ENCODE measurements at regions not wholly inside any gene's neighbourhood (a gene's known extent, or its start where the extent isn't known, plus 50 kb on each side); places are given as distances from the start of the nearest gene placed in this dataset.

DNA sequence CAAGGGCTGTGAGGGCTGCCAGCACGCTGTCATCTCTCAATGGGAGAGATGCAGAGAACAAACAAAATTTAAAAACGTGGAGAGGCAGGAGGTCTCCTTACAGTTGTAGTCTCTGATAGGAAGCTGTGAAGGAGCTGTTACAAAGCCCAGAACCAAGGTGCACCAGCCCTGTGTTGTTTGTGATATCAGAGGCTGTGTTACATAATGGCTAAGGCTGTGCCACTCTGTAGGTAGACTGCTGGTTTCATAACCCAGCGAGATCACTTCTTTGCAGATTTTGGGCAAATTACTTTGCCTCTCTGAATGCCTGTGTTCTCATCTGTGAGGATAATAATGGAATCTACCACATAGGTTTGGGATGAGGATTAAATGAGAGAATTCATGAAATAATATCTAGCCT, 1480.7 kb upstream of the WWC1 start:
- Histone ChIP-seq H2AFZ (ENCODE audit: low read length) (no peak overlapping the region), H3K9me3 (ENCODE audit: low read length) (no peaks in the 10 kb centered on the region), H3K4me2 (ENCODE audit: low read length) (no peak overlapping the region), H3K79me2 (ENCODE audit: insufficient read depth, low read depth, low read length) (no peaks in the 10 kb centered on the region), H3K4me1 (ENCODE audit: insufficient read depth, low read length, poor library complexity, severe bottlenecking) (no peaks in the 10 kb centered on the region), H3K36me3 (ENCODE audit: insufficient read depth, low read length) (no peaks in the 10 kb centered on the region), H3K4me3 (ENCODE audit: low read depth, low read length, poor library complexity, severe bottlenecking) (no peak overlapping the region), H4K20me1 (ENCODE audit: insufficient read depth, low read length) (no peaks in the 10 kb centered on the region), H3K27ac (ENCODE audit: low read depth, low read length, poor library complexity, severe bottlenecking) (no peak overlapping the region), H3K9me2 (ENCODE audit: insufficient read depth, low read length) (no peaks in the 10 kb centered on the region)
- ChIA-PET CTCF (ENCODE audit: unreplicated experiment) (no interaction called here), POLR2A (no interaction called here)
- BruUV-seq (replicated peaks) = no TSS peak
- intact Hi-C loops (cut with micrococcal nuclease; ENCODE audit: unreplicated experiment) = no loop called here
- TF ChIP-seq, protein P1, sequence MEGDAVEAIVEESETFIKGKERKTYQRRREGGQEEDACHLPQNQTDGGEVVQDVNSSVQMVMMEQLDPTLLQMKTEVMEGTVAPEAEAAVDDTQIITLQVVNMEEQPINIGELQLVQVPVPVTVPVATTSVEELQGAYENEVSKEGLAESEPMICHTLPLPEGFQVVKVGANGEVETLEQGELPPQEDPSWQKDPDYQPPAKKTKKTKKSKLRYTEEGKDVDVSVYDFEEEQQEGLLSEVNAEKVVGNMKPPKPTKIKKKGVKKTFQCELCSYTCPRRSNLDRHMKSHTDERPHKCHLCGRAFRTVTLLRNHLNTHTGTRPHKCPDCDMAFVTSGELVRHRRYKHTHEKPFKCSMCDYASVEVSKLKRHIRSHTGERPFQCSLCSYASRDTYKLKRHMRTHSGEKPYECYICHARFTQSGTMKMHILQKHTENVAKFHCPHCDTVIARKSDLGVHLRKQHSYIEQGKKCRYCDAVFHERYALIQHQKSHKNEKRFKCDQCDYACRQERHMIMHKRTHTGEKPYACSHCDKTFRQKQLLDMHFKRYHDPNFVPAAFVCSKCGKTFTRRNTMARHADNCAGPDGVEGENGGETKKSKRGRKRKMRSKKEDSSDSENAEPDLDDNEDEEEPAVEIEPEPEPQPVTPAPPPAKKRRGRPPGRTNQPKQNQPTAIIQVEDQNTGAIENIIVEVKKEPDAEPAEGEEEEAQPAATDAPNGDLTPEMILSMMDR (conservative IDR thresholded peaks at IDR 0.05; ENCODE audit: low read length) = no peak
- no peak for TF ChIP-seq EZH2phosphoT487 (IDR thresholded peaks at IDR 0.05; ENCODE audit: borderline replicate concordance, low read depth, low read length)
- DNase-seq (ENCODE audit: low spot score) = no peak

DNA sequence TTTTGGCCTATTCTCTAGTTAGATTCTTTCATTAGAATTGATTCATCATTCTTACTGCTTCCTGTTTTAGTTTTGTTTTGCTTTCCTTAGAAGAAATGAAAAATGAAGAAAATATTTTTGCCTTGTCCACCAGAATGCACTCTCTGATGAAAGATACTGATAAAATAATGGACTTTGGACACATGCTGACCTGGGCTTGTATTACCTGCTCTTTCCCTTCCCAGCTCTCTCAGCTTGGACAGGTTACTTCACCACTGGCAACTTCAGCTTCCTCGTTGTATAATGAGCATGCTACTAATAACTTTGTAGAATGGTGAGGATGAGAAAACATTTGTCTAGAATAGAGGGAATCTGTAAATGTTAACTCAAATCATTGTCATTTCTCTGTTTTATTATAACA, 1468.1 kb upstream of the WWC1 start:
- Histone ChIP-seq H3K79me2 (ENCODE audit: insufficient read depth, low read depth, low read length) (no peaks in the 10 kb centered on the region), H4K20me1 (ENCODE audit: insufficient read depth, low read length) (no peaks in the 10 kb centered on the region), H3K36me3 (ENCODE audit: insufficient read depth, low read length) (no peaks in the 10 kb centered on the region), H3K4me2 (ENCODE audit: low read length) (no peak overlapping the region), H3K27ac (ENCODE audit: low read depth, low read length, poor library complexity, severe bottlenecking) (no peak overlapping the region), H2AFZ (ENCODE audit: low read length) (no peak overlapping the region), H3K9me3 (ENCODE audit: low read length) (no peaks in the 10 kb centered on the region), H3K4me3 (ENCODE audit: low read depth, low read length, poor library complexity, severe bottlenecking) (no peak overlapping the region), H3K9me2 (ENCODE audit: insufficient read depth, low read length) (no peaks in the 10 kb centered on the region), H3K4me1 (ENCODE audit: insufficient read depth, low read length, poor library complexity, severe bottlenecking) (no peaks in the 10 kb centered on the region)
- ChIA-PET CTCF (ENCODE audit: unreplicated experiment) (no interaction called here), POLR2A (no interaction called here)
- no TSS peak for BruUV-seq (replicated peaks)
- no peak for TF ChIP-seq EZH2phosphoT487 (IDR thresholded peaks at IDR 0.05; ENCODE audit: borderline replicate concordance, low read depth, low read length)
- TF ChIP-seq, protein P1 (conservative IDR thresholded peaks at IDR 0.05; ENCODE audit: low read length) = no peak
- intact Hi-C loops (cut with micrococcal nuclease; ENCODE audit: unreplicated experiment) = no loop called here
- DNase-seq (ENCODE audit: low spot score) = no peak

DNA sequence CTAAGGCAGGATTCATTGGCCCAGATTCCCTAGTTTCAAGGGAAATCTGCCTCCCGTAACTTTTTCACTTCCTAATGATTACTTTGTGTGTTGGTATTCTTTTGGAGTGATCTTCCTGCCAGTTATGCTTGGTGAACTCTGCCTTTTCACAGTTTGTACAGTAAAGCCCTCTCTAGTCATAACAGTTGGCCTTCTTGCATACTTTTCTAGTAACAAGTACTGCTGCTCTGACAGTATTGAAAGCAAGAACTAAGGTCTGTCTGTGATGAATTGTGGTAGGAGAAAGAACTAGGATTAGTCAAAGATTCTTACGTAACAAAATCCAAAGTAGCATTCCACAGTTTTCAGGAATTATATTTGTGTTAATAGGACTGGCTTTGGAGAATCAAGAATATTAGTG, 1457.2 kb upstream of the WWC1 start:
- ChIA-PET CTCF (ENCODE audit: unreplicated experiment) (no interaction called here), POLR2A (no interaction called here)
- Histone ChIP-seq H2AFZ (ENCODE audit: low read length) (no peak overlapping the region), H4K20me1 (ENCODE audit: insufficient read depth, low read length) (no peaks in the 10 kb centered on the region), H3K4me1 (ENCODE audit: insufficient read depth, low read length, poor library complexity, severe bottlenecking) (no peaks in the 10 kb centered on the region), H3K79me2 (ENCODE audit: insufficient read depth, low read depth, low read length) (no peaks in the 10 kb centered on the region), H3K9me2 (ENCODE audit: insufficient read depth, low read length) (no peaks in the 10 kb centered on the region), H3K4me3 (ENCODE audit: low read depth, low read length, poor library complexity, severe bottlenecking) (no peak overlapping the region), H3K27ac (ENCODE audit: low read depth, low read length, poor library complexity, severe bottlenecking) (no peak overlapping the region), H3K36me3 (ENCODE audit: insufficient read depth, low read length) (no peaks in the 10 kb centered on the region), H3K9me3 (ENCODE audit: low read length) (no peaks in the 10 kb centered on the region), H3K4me2 (ENCODE audit: low read length) (no peak overlapping the region)
- no peak for DNase-seq (ENCODE audit: low spot score)
- intact Hi-C loops (cut with micrococcal nuclease; ENCODE audit: unreplicated experiment) = no loop called here
- TF ChIP-seq, protein P1 (conservative IDR thresholded peaks at IDR 0.05; ENCODE audit: low read length) = no peak
- TF ChIP-seq EZH2phosphoT487 (IDR thresholded peaks at IDR 0.05; ENCODE audit: borderline replicate concordance, low read depth, low read length) = no peak
- no TSS peak for BruUV-seq (replicated peaks)
